Skin epidermis (tissue), 12 donors: ENCODE measurements at regions not wholly inside any gene's neighbourhood (a gene's known extent, or its start where the extent isn't known, plus 50 kb on each side); places are given as distances from the start of the nearest gene placed in this dataset.
A peak's percentile ranks its signal among the peaks of the same experiment; 100 is the strongest.
"Not testable (repeated sequence)": the region's sequence is repeated elsewhere in the genome, so short reads cannot be mapped to it uniquely, and the experiment has no call there.

Experiments
- H3K27ac ChIP-seq, 21 experiments: fragments of 200-600 bp; sonication (generic) in 11 of 21; one replicate each; pipeline ENCODE4 v1.5.0; 2020; ENCODE audit warnings: mild to moderate bottlenecking in 3 of 21, inconsistent platforms in 2 of 21, moderate library complexity in 2 of 21
- H3K4me3 ChIP-seq, 7 experiments: fragments of 200-600 bp; sonication (generic) in 2 of 7; one replicate each; pipeline ENCODE4 v1.5.0; 2020; ENCODE audit warnings: inconsistent platforms in 2 of 7, mild to moderate bottlenecking in 2 of 7, moderate library complexity in 1 of 7

GRCh38 chr6:155883741-155884140 is 428.1 kb upstream of the NOX3 start:
- no peak overlapping the region for H3K4me3 ChIP-seq
- peak overlapping the region in 3 of 21 experiments; percentile 28 to 39 (median 35) for H3K27ac ChIP-seq

- Histone ChIP-seq H3K4me3 (no peak overlapping the region), H3K27ac (peak overlapping the region in 5 of 21 experiments; percentile 16 to 45 (median 35))
Observed at GRCh38 chr6:155883334-155883731, 427.7 kb upstream of the NOX3 start.

GRCh38 chr6:155882527-155883333 is 427.1 kb upstream of the NOX3 start:
- no peak overlapping the region for H3K4me3 ChIP-seq
- peak overlapping the region in 4 of 21 experiments; percentile 7 to 50 (median 30) for H3K27ac ChIP-seq

- Histone ChIP-seq H3K4me3 (no peak overlapping the region), H3K27ac (peak overlapping the region in 4 of 21 experiments; percentile 7 to 48 (median 40))
Observed at GRCh38 chr6:155881826-155882526, 426.3 kb upstream of the NOX3 start.

- no peak overlapping the region for H3K27ac ChIP-seq
- H3K4me3 ChIP-seq = no peak overlapping the region
Observed at GRCh38 chr6:155880900-155881299, 425.3 kb upstream of the NOX3 start.

GRCh38 chr6:155872961-155873360 is 417.3 kb upstream of the NOX3 start:
- H3K27ac ChIP-seq = no peak overlapping the region

GRCh38 chr6:155867682-155868081 is 412.0 kb upstream of the NOX3 start:
- no peak overlapping the region for H3K4me3 ChIP-seq

More at GRCh38 chr6:155872961-155873360, 417.3 kb upstream of the NOX3 start:
- no peak overlapping the region for H3K4me3 ChIP-seq

GRCh38 chr6:155866676-155867390 is 411.2 kb upstream of the NOX3 start:
- H3K27ac ChIP-seq, H3K4me3 ChIP-seq: not testable (repeated sequence)

More at GRCh38 chr6:155867682-155868081, 412.0 kb upstream of the NOX3 start:
- H3K27ac ChIP-seq = no peak overlapping the region

GRCh38 chr6:155861821-155862220 is 406.2 kb upstream of the NOX3 start:
- Histone ChIP-seq H3K4me3 (no peak overlapping the region), H3K27ac (no peak overlapping the region)

- H3K4me3 ChIP-seq = not testable (repeated sequence)
Observed at GRCh38 chr6:155858906-155859305, 403.3 kb upstream of the NOX3 start.

GRCh38 chr6:155854787-155855186 is 399.1 kb upstream of the NOX3 start:
- Histone ChIP-seq H3K4me3 (no peak overlapping the region), H3K27ac (no peak overlapping the region)

More at GRCh38 chr6:155858906-155859305, 403.3 kb upstream of the NOX3 start:
- H3K27ac ChIP-seq = not testable (repeated sequence)

GRCh38 chr6:155853011-155853410 is 397.4 kb upstream of the NOX3 start:
- Histone ChIP-seq H3K27ac (no peak overlapping the region), H3K4me3 (no peak overlapping the region)

- Histone ChIP-seq H3K4me3 (no peak overlapping the region), H3K27ac (no peak overlapping the region)
Observed at GRCh38 chr6:155850408-155850841, 394.8 kb upstream of the NOX3 start.

- Histone ChIP-seq H3K4me3 (no peak overlapping the region), H3K27ac (no peak overlapping the region)
Observed at GRCh38 chr6:155847711-155848110, 392.1 kb upstream of the NOX3 start.

GRCh38 chr6:155837474-155837873 is 381.8 kb upstream of the NOX3 start:
- no peak overlapping the region for H3K4me3 ChIP-seq
- no peak overlapping the region for H3K27ac ChIP-seq

- no peak overlapping the region for H3K4me3 ChIP-seq
- H3K27ac ChIP-seq = no peak overlapping the region
Observed at GRCh38 chr6:155832596-155832995, 377.0 kb upstream of the NOX3 start.

GRCh38 chr6:155830531-155830930 is 374.9 kb upstream of the NOX3 start:
- Histone ChIP-seq H3K4me3 (no peak overlapping the region), H3K27ac (no peak overlapping the region)

GRCh38 chr6:155829646-155830045 is 374.0 kb upstream of the NOX3 start:
- Histone ChIP-seq H3K27ac (no peak overlapping the region), H3K4me3 (no peak overlapping the region)

- Histone ChIP-seq H3K27ac (no peak overlapping the region), H3K4me3 (no peak overlapping the region)
Observed at GRCh38 chr6:155828989-155829388, 373.4 kb upstream of the NOX3 start.

GRCh38 chr6:155818698-155819097 is 363.1 kb upstream of the NOX3 start:
- Histone ChIP-seq H3K4me3 (no peak overlapping the region), H3K27ac (no peak overlapping the region)
